OCI-LY3 (cell line): ENCODE measurements at regions not wholly inside any gene's neighbourhood (a gene's known extent, or its start where the extent isn't known, plus 50 kb on each side); places are given as distances from the start of the nearest gene placed in this dataset.

Experiments used
- EZH2phosphoT487 ChIP-seq: fragments of 200-600 bp; shearing (Covaris generic); IDR thresholded peaks from 2 replicates; pipeline ENCODE4 v1.6.1; 2018; ENCODE audit warnings: antibody characterized with exemption, mixed run types, low read depth
- TF ChIP-seq, protein P1 (sequence below): fragments of 200-600, 300-600 bp; sonication (generic); IDR thresholded peaks from 2 replicates; pipeline ENCODE4 v1.5.1; 2014; ENCODE audit warnings: antibody characterized with exemption, low read length, low read depth

DNA sequence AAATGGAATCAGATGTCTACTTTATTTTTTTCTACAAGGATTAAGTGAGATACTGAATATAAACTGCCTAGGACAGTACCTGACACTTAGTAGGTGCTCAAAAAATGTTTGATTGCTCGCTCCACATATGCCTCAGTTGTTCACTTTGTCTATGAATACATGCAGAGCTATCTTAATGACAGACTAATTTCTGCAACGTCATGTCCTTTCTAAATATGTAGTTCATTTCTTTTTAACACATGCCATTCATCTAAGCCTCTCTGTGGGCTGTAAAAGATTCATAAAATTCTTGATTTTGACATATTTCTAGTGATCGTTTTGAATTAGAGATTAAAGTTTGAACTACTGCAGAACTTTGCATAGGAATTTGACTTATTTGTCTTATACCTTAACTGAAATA, 176.3 kb upstream of the STXBP6 start:
- TF ChIP-seq, protein P1, sequence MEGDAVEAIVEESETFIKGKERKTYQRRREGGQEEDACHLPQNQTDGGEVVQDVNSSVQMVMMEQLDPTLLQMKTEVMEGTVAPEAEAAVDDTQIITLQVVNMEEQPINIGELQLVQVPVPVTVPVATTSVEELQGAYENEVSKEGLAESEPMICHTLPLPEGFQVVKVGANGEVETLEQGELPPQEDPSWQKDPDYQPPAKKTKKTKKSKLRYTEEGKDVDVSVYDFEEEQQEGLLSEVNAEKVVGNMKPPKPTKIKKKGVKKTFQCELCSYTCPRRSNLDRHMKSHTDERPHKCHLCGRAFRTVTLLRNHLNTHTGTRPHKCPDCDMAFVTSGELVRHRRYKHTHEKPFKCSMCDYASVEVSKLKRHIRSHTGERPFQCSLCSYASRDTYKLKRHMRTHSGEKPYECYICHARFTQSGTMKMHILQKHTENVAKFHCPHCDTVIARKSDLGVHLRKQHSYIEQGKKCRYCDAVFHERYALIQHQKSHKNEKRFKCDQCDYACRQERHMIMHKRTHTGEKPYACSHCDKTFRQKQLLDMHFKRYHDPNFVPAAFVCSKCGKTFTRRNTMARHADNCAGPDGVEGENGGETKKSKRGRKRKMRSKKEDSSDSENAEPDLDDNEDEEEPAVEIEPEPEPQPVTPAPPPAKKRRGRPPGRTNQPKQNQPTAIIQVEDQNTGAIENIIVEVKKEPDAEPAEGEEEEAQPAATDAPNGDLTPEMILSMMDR = no peak
- TF ChIP-seq EZH2phosphoT487 = no peak
